B cell (primary cell): ENCODE measurements at regions not wholly inside any gene's neighbourhood (a gene's known extent, or its start where the extent isn't known, plus 50 kb on each side); places are given as distances from the start of the nearest gene placed in this dataset.

ENCODE experiments used
- CTCF ChIP-seq: fragments of 200-600 bp; IDR thresholded peaks from one replicate; pipeline ENCODE4 v1.8.0; 2022; ENCODE audit warnings: antibody characterized with exemption, mild to moderate bottlenecking
- EZH2 ChIP-seq: IDR thresholded peaks from 2 replicates; pipeline ENCODE4 v1.6.1; 2012; ENCODE audit warnings: borderline replicate concordance, low read depth, mild to moderate bottlenecking, moderate library complexity, low read length; ENCODE audit not compliant: insufficient read depth, poor library complexity, severe bottlenecking

GRCh38 chr17:53707566-53707965 lies 115.2 kb upstream of the KIF2B start:
- TF ChIP-seq CTCF (no peak), EZH2 (no peak)
